AG04450 (cell line): ENCODE measurements at regions not wholly inside any gene's neighbourhood (a gene's known extent, or its start where the extent isn't known, plus 50 kb on each side); places are given as distances from the start of the nearest gene placed in this dataset.
"Not testable (repeated sequence)": the region's sequence is repeated elsewhere in the genome, so short reads cannot be mapped to it uniquely, and the experiment has no call there.

ENCODE experiments used
- CTCF ChIA-PET: fragments of 300-600, 350-600 bp; formaldehyde crosslinking; extraction: SDS; loops from one replicate; lab custom pipeline; 2022; ENCODE audit warnings: antibody characterized with exemption, inconsistent platforms; lab: Charles Lee
- POLR2A ChIA-PET: fragments of 350-600 bp; formaldehyde crosslinking; extraction: SDS; loops from one replicate; lab custom pipeline; 2021; ENCODE audit warnings: antibody characterized with exemption, inconsistent platforms; lab: Yijun Ruan, JAX
- DNase-seq: peaks from one replicate; pipeline ENCODE4 v3.0.0-alpha.2; 2011; ENCODE audit warnings: low read depth, low spot score
- H3K27ac ChIP-seq: one replicate; pipeline ENCODE4 v1.5.1; 2012; ENCODE audit warnings: low read depth, low read length, control low read depth
- H3K27me3 ChIP-seq: one replicate; pipeline ENCODE4 v1.6.0; 2012; ENCODE audit warnings: low read length; ENCODE audit not compliant: control insufficient read depth, insufficient read depth
- H3K4me3 ChIP-seq: 2 replicates; pipeline ENCODE4 v1.5.1; 2011; ENCODE audit warnings: mild to moderate bottlenecking, low read depth, low read length, control low read depth
- H3K9me3 ChIP-seq: 2 replicates; pipeline ENCODE4 v1.5.1; 2012; ENCODE audit warnings: low read length; ENCODE audit not compliant: control insufficient read depth, insufficient read depth
- CTCF ChIP-seq: IDR thresholded peaks from 2 replicates; pipeline ENCODE4 v1.5.1; 2011; ENCODE audit warnings: low read depth, low read length, control low read depth, inconsistent platforms

GRCh38 chr12:13326076-13326475 lies 129.6 kb downstream of the EMP1 start:
- ChIA-PET CTCF (no interaction called here), POLR2A (no interaction called here)
- no peak for TF ChIP-seq CTCF
- Histone ChIP-seq H3K9me3 (no peaks in the 10 kb centered on the region), H3K27ac (no peak overlapping the region), H3K27me3 (peaks cover 3% of the 10 kb centered on the region), H3K4me3 (no peak overlapping the region)
- no peak for DNase-seq

- H3K27me3 ChIP-seq, POLR2A ChIA-PET, DNase-seq, H3K4me3 ChIP-seq, H3K9me3 ChIP-seq, H3K27ac ChIP-seq, CTCF ChIA-PET: not testable (repeated sequence)
Observed at GRCh38 chr12:13325037-13325436, 128.5 kb downstream of the EMP1 start.

- TF ChIP-seq CTCF, result no peak
- H3K4me3 ChIP-seq, result no peak overlapping the region
- ChIA-PET CTCF (interaction anchor here (0.7 kb wide), 1 partner anchor 421 kb away, joined by 4 read pairs; no protein-coding TSS in a partner anchor), POLR2A (no interaction called here)
- H3K27ac ChIP-seq, result no peak overlapping the region
- H3K27me3 ChIP-seq, result no peaks in the 10 kb centered on the region
- no peak for DNase-seq
- no peaks in the 10 kb centered on the region for H3K9me3 ChIP-seq
Observed at GRCh38 chr12:13318231-13319015, 121.9 kb downstream of the EMP1 start.

GRCh38 chr12:13316587-13317246 lies 120.2 kb downstream of the EMP1 start:
- ChIA-PET CTCF (interaction anchor here (0.6 kb wide), 1 partner anchor 402 kb away, joined by 3 read pairs; no protein-coding TSS in a partner anchor), POLR2A (no interaction called here)
- Histone ChIP-seq H3K9me3 (no peaks in the 10 kb centered on the region), H3K4me3 (no peak overlapping the region), H3K27ac (no peak overlapping the region), H3K27me3 (peaks cover 3% of the 10 kb centered on the region)
- no peak for TF ChIP-seq CTCF
- DNase-seq, result no peak

DNA sequence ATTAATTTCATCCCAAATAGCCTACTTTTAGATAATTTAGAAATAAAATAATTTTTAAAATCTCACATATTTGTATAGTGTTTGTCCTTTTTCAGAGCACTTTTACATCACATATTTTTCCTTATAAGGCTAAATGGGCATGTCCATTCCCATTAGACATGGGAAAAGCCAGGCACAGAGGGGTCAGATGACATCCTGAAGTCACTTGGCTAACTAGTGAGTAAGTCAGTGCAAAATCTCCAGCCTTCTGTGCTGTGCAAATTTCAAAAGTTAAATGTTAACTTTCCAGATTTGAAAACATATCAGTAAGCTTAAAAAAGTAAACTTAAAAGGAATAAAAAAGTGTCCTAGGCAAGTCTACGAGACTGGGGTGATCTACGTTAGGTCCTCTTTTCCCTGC lies 117.4 kb downstream of the EMP1 start:
- POLR2A ChIA-PET, result no interaction called here

More for the DNA sequence above, 117.4 kb downstream of the EMP1 start:
- CTCF ChIA-PET, result interaction anchor here (1.0 to 1.4 kb wide), 3 partner anchors 36 to 854 kb away, joined by 3 to 5 read pairs (median 3); no protein-coding TSS in a partner anchor
- H3K27ac ChIP-seq, result no peak overlapping the region
- no peak for TF ChIP-seq CTCF
- H3K9me3 ChIP-seq, result no peaks in the 10 kb centered on the region
- H3K27me3 ChIP-seq, result peaks cover 3% of the 10 kb centered on the region
- no peak for DNase-seq
- no peak overlapping the region for H3K4me3 ChIP-seq
